Endometrial microvascular endothelial cells (primary cell): ENCODE measurements at regions not wholly inside any gene's neighbourhood (a gene's known extent, or its start where the extent isn't known, plus 50 kb on each side); places are given as distances from the start of the nearest gene placed in this dataset.

ENCODE experiments used
- in situ Hi-C: cut with HindIII; loops from 2 replicates; pipeline ENCODE4 v1.10.0; 2017; ENCODE audit warnings: low sequenced_read_pairs, low pct_unique_long_range_greater_than_20kb; ENCODE audit errors: inconsistent ontology term

DNA sequence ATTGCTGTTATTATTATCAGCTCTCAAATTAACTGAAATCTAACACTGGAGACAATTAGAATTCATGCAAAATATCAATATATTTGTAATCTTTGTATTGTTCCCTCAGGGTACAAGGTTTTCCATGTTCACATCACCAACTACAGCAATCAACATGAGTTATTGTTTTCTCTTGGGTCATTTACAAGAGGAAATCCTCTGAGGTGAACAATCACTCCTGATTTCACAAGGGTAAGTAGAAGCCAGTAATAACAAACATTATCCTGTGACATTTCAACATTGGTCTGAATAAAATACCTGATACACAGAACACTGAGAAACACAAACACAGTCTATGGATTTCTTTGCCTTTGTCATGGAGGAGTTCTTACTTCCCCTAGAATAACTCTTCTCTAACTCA lies 174.0 kb downstream of the SUCNR1 start:
- in situ Hi-C loops: no loop called here

DNA sequence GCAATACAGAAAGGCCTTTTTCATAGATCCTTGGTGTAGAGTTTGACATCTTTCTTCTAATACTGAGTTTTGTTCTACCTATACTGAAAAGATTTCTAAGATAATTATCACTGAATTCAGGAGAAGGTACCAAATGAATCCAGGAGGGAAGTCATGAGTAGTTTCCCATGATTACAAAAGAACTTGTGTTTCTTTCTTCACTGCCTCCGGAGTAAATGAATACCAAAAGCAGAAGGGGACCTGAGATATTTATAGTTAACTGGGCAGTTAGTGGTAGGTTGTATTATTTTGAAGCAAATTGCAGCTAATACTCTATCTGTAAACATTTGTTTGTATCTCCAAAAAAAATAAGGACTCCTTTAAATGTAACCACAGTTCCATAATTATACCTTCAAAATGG lies 175.4 kb downstream of the SUCNR1 start:
- in situ Hi-C loops: no loop called here

DNA sequence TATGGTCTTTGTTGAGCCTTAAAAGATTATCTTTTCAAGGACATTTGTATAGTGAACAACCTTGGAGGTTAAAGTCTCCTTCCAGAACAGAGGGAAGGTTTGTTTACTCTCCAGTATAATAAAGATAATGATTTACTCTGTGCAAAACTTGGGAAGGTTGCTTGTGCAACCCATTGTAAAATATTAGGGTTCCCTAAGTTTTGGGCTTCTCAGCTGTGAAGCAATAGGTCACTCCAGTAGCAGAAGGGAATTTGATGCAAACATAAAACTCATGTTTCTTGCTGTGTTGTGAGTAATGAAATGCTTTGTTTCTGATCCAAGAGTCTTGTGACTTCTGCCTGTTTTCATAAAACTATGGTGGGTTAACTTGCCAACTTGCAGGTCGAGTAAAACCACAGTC lies 177.5 kb downstream of the SUCNR1 start:
- in situ Hi-C loops: no loop called here

DNA sequence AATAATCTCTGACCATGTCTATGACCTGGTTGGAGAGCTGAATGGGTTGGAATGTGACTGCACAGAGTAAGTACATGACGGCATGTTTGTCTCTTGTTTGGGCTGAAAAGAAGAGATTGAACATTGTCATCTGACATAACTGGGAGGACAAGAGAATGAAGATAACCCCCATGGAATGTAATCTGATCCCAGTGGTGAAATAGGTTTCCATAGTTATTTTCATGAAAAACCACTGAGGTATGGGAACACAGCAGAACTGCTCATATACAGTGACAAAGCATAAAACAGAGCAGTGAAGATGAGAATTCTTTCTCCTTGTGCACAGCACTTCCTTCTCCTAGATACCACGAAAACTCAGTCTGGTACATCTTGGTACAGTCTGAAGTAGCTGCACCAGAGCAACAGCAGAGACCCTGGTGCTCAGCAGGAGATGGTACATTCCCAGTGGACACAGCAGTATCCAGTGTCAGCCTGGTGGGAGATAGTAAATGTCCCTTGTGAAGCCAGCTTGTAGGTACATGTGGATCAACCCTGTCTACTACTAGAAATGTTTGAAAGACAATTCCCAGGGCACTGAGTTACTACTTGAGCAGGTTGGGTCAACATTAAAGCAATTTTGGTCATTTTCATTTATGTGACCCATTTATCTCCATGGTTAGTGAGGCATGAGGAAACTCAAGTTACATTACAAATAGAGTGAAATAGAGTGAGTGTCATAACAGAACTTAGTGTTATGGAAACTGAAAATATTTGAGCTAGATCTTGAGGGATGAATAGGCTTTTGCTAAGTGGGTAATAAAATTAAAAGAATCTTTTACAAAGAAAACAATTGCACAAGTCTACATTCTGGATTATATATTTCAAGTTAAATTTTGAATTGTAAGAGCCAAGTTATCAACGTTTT lies 178.3 kb downstream of the SUCNR1 start:
- in situ Hi-C loops: no loop called here

DNA sequence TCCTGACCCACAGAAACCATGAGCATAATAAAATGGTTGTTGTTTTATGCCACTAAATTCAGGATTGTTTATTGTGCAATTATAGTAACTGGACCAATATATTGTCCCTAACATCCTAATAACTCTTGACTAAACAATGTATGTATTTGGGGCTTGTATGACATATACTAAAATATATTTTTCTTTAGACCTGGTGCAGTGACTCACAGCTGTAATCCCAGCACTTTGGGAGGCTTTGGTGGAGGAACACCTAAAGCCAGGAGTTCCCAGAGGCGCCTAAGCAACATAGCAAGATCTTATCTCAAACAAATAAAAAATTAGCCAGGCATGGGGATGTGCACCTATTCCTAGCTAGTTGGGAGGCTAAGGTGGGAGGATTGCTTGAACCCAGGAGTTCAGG lies 180.4 kb downstream of the SUCNR1 start:
- in situ Hi-C loops: no loop called here

DNA sequence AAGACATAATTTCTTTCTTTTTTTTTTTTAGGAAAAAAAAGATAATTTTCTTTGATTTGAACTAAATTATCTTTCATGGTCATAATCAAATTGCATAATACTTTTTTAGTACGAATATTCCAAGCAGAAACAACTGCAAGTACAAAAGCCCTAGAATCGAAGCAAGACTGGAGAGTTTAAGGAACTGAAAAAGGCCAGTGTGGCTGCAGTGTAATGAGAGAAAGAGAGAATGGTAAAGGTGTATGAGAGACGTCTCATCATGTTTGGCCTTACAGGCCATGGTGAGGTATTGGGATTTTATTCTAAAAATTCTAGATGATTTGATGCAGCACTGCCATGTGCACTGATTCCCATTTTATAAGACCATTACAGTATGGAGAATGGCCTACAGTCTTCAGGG lies 180.9 kb downstream of the SUCNR1 start:
- in situ Hi-C loops: no loop called here

DNA sequence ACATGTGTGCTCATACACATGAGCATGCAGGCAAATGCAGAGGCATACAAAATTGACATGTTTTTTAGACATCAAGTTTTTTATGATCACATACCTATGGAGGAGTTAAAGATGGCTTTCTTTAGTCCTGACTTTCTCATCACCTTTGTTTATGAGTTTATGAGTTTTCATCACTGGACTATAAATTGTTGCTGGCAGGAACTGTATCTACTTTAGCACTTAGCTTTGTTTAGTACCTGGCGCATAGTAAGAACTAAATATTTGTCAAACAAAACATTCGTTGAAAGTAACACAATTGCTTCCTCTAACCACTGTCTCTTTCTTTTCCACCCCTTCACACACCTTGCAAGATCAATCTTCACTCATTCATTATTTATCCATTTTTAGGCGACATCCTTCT lies 182.6 kb downstream of the SUCNR1 start:
- in situ Hi-C loops: no loop called here

DNA sequence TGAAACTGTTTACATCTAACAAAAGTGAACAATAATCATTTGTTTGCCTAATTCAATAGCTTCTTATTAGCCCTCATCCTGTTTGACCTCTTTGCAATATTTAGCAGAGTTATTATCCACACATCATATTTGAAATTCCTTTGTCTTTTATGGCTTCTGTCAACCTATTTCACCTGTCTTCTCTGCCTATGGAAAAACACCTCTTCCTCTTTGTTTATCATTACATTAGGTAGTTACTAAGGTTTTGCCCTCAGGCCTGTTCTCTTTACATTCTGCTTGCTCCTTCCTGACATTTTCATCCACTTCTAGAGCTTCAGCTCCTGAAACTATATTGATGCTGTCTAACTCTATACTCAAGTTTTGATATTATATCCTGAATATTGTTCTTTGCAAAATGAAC lies 183.0 kb downstream of the SUCNR1 start:
- in situ Hi-C loops: no loop called here

DNA sequence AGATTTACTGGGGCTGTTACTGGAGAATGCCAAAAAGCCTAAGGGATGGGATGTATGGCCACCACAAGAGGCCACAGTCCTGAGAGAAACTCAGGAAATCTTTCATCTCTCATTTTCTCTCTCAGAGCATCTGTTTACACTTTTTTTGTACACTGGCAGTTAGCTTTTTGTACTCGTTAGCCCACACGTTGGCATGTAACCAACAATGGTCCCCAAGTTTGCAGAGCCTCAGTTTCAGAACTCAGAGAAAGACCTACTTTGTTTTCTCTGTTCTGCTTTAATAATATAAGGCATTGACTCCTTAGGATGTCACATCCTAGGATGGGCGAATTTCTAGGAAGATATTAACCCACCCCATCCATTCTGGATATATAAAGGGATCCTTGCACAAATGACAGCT lies 183.5 kb downstream of the SUCNR1 start:
- in situ Hi-C loops: no loop called here

DNA sequence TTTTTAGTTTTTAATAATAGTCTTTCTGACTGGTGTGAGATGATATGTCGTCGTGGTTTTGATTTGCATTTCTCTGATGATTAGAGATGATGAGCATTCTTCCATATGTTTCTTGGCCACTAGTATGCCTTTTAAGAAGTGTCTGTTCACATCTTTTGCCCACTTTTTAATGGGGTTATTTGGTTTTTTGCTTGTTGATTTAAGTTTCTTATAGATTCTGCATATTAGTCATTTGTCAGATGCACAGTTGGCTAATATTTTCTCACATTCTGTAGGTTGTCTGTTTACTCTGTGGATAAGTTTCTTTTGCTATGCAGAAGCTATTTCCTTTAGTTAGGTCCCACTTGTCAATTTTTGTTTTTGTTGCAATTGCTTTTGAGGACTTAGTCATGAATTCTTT lies 185.4 kb downstream of the SUCNR1 start:
- in situ Hi-C loops: no loop called here

DNA sequence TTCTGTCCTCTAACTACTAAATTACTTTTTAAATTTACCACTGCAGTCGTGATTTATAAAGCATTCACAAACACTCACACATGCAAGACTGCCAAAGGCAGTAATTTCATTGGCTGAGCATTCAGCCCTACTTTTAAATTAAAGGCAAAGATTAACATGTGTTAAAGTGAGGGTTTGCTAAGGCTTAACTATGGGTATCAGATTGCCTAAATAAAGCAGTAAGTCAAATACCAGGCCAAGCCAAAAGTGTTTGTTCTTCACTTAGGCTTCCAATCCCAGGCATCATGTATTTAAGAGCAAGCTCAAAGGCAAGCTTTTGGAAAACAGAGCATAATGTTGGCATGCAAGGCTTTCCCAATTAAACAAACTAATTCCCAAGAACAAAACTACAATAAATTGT lies 187.3 kb downstream of the SUCNR1 start:
- in situ Hi-C loops: no loop called here

DNA sequence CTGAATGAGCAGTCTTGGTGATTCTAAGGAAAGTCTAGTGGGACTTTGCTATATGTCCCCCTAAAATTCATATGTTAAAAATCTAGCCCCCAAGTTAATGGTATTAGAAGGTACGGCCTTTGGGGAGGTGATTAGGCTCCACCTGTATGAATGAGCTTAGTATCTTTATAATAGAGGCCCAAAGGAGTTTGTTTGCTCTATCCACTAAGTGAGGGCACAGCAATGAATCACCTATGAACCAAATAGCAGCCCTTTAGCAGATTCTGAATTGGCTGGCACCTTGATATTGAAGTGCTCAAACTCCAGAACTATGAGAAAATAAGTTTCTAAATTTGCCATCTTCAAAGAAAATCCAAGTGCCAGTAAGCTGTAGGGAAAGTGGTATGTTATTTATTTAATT lies 187.9 kb downstream of the SUCNR1 start:
- in situ Hi-C loops: no loop called here

DNA sequence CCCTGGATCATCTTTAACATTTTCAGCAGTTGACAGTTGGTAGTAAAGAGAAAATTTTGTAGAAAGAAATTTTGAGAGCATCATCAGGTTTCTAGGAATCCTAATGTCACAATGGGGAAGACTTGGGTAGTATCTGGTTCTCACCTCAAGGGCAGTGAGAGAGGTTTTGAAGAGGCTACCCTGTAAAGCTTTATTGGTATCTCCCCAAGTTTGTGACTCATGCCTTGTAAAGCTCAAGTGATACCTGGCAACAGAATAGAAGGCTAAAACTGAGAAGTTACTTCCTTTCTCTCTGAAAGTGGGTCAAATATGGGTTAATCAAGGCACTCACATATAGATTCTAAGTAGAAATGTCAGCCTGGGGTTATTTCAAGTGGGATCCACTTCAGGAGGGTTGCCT lies 196.4 kb downstream of the SUCNR1 start:
- in situ Hi-C loops: no loop called here

DNA sequence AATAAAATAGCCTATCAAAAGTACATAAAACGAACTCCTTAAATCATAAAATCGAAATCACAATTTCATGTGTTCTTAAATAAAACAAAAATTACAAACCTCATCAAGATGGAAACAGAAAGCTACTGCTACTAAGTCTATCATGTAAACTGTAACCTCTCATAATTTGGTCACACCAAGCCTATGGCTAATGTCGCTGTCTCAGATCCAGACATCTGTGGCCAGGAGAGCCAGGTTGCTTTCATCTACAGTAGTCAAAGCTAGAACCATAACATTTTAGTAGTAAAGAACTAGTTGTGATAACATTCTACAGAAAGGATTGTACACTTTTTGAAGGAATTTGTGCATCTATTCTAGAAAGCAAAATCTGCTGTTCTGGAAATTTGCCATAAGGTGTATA lies 197.4 kb upstream of the MBNL1 start:
- in situ Hi-C loops: no loop called here

DNA sequence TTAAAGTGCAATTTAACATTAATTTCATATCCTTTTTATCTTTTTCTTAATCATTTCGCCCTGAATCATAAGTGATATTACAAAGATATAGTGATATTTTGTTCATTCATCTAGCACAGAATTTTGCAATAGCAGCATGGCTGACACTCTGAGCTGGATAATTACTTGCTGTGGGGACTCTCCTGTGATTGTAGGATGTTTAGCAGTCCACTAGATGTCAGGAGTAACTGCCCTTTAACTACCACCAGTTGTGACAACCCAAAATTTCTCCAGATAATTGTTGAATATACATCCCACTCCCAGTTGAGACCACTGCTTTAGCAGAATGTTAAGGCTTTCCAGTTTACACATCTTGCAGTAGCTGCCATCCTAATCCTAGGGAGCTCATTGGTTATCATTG lies 196.8 kb upstream of the MBNL1 start:
- in situ Hi-C loops: no loop called here

DNA sequence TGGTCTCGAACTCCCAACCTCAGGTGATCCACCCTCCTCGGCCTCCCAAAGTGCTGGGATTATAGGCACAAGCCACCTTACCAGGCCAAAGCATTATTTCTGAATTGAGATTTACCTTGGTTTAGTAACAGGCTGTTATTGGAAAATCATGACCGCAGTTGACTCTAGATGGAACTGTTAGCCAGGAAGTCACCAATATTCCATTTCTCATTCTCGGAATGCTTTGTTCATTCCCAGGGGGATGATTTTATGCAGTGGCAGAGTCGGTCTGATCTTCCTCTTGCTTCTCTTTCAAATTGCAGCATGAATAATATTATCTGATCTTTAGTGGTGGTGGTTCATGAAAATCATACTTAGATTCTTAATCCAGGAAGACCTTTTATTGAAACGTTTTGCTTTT lies 195.5 kb upstream of the MBNL1 start:
- in situ Hi-C loops: no loop called here

DNA sequence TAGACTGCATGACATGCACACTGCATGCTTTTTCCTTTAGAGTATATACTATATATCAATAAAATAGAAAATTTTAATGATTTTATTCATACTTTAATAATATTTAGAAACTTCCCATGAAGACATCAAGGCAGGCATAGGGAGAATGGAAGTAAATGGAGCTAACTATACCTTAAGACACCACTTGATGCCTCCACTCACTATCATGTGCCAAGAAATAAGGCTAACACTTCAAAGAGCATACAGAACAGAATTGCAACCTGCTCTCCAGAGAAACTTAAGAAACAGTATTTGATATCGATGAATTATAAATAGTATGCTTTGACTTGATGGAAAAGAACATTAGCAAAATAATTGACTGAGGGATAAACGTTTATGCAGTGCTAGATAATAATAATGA lies 192.6 kb upstream of the MBNL1 start:
- in situ Hi-C loops: no loop called here

DNA sequence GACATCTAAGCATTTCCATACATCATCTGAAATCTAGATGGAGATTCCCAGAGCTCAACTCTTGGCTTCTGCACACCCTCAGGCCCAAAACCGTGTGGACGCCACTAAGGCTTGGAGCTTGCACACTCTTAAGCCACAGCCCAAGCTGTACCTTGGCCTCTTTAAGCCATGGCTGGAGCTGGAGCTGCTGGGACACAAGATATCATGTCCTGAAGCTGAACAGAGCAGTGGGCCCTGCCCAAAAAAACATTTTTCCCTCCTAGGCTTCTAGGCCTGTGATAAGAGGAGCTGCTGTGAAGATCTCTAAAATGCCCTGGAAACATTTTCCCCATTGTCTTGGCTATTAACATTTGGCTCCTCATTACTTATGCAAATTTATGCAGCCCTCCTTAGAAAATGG lies 188.7 kb upstream of the MBNL1 start:
- in situ Hi-C loops: no loop called here

DNA sequence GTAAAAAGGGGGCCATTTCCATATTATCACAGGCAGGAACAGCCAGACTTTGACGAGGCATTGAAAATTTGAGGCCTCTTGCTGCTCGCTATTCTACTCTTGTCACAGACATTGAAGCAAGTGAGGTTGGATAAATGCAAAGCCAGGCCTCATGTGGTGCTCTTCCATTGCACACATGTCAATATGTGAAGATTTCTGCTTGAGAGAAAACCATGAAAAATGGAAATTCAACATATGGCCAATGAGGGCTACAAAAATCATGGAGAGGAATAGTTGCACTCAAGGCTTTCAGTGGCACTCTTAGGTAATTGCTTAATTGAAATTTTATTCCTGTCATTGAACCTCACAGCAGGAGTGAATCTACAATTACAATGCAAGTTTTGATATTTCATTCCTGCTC lies 185.6 kb upstream of the MBNL1 start:
- in situ Hi-C loops: no loop called here

DNA sequence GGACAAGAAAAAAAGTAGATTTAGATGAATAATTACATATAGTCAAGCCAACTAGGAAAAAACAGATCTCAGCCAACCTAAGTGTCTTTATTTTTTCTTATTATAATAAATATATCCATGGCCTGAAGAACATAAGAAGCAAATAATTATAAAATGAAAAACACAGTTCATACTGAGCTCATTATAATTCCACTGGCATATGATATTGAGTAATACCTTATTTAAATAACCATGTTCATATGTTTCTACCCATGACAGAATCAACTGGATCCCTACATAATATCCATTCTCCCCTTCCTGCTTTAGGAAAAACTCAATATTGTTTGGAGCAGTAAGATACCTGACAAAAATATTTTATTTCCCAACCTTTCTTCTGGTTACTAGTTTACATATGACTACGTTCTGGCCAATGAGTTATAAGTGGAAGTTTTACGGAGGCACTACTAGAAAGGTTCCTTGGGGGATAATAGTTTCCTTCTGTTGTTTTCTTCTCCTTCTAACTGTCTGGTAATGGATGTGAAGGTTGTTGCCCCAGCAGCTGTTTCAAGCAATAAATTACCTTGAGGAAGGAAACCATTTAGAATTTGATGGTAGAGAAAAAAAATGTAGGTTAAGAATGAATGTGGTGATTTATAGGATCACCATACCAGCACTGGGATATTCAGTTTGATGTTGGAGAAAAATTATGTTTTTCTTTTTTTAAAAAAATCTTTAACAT lies 184.1 kb upstream of the MBNL1 start:
- in situ Hi-C loops: no loop called here
